CD14-positive monocyte (primary cell): ENCODE measurements at regions not wholly inside any gene's neighbourhood (a gene's known extent, or its start where the extent isn't known, plus 50 kb on each side); places are given as distances from the start of the nearest gene placed in this dataset.

Source experiments
- DNase-seq, 3 donors: peaks; one replicate each; pipeline ENCODE4 v3.0.0-alpha.2; 2011 to 2022
- H2AFZ ChIP-seq: 2 replicates; pipeline ENCODE4 v1.6.0; 2012; ENCODE audit warnings: mild to moderate bottlenecking, low read depth, low read length, inconsistent platforms; ENCODE audit not compliant: insufficient read depth, poor library complexity, severe bottlenecking
- H3K27ac ChIP-seq, 2 donors: 1 replicate in 1 of 2; 2 replicates in 1 of 2; pipeline ENCODE4 v1.5.1; 2012 to 2013; ENCODE audit warnings: low read length in 2 of 2, control low read depth in 1 of 2, inconsistent platforms in 1 of 2, low read depth in 1 of 2, mild to moderate bottlenecking in 1 of 2
- H3K27me3 ChIP-seq, 2 donors: one replicate each; pipeline versions ENCODE4 v1.6.0 to v1.6.1; 2011 to 2013; ENCODE audit warnings: low read length in 2 of 2; ENCODE audit not compliant: control insufficient read depth in 2 of 2, insufficient read depth in 2 of 2
- H3K36me3 ChIP-seq, 2 donors: replicated peaks in 1 of 2; 1 replicate in 1 of 2; 2 replicates in 1 of 2; pipeline versions ENCODE4 v1.5.1 to v1.6.1; 2012 to 2013; ENCODE audit warnings: low read length in 2 of 2, control low read depth in 1 of 2, inconsistent platforms in 1 of 2, mild to moderate bottlenecking in 1 of 2; ENCODE audit not compliant: insufficient read depth in 2 of 2, control insufficient read depth in 1 of 2
- H3K4me1 ChIP-seq, 2 donors: 1 replicate in 1 of 2; 2 replicates in 1 of 2; pipeline versions ENCODE4 v1.5.1 to v1.6.1; 2012 to 2013; ENCODE audit warnings: low read length in 2 of 2, control low read depth in 1 of 2, inconsistent platforms in 1 of 2, mild to moderate bottlenecking in 1 of 2, moderate library complexity in 1 of 2; ENCODE audit not compliant: insufficient read depth in 2 of 2, control insufficient read depth in 1 of 2
- H3K4me2 ChIP-seq: replicated peaks from 2 replicates; pipeline ENCODE3; 2012; ENCODE audit warnings: low read length, moderate library complexity, mild to moderate bottlenecking; ENCODE audit not compliant: poor library complexity, severe bottlenecking; ENCODE audit errors: extremely low read depth
- H3K4me3 ChIP-seq, 3 experiments: fragments of 200-600 bp in 1 of 3; sonication (generic) in 1 of 3; replicated peaks in 1 of 3; 1 replicate in 2 of 3; 2 replicates in 1 of 3; pipeline ENCODE4 v1.5.1; 2011 to 2013; ENCODE audit warnings: low read length in 3 of 3, mild to moderate bottlenecking in 3 of 3, control low read depth in 2 of 3, low read depth in 2 of 3, inconsistent platforms in 1 of 3, moderate library complexity in 1 of 3
- H3K79me2 ChIP-seq: 2 replicates; pipeline ENCODE4 v1.6.0; 2012; ENCODE audit warnings: mild to moderate bottlenecking, control low read depth, inconsistent platforms, low read length, moderate library complexity; ENCODE audit not compliant: insufficient read depth
- H3K9ac ChIP-seq: 2 replicates; pipeline ENCODE4 v1.6.0; 2017; ENCODE audit warnings: low read length, mild to moderate bottlenecking; ENCODE audit not compliant: insufficient read depth, poor library complexity, severe bottlenecking
- H3K9me3 ChIP-seq, 2 donors: replicated peaks in 1 of 2; 1 replicate in 1 of 2; 2 replicates in 1 of 2; pipeline versions ENCODE4 v1.5.1 to v1.6.1; 2012 to 2013; ENCODE audit warnings: low read length in 2 of 2, control low read depth in 1 of 2; ENCODE audit not compliant: control insufficient read depth in 1 of 2, insufficient read depth in 1 of 2
- H4K20me1 ChIP-seq: 2 replicates; pipeline ENCODE4 v1.6.0; 2012; ENCODE audit warnings: mild to moderate bottlenecking, low read length, control low read depth, moderate library complexity; ENCODE audit not compliant: insufficient read depth
- H3K27ac Mint-ChIP-seq, 7 donors: one replicate each; pipeline ENCODE4 v1.8.0; 2020; ENCODE audit warnings: mild to moderate bottlenecking in 7 of 7, mixed read lengths in 7 of 7, moderate library complexity in 6 of 7, inconsistent platforms in 2 of 7
- H3K27me3 Mint-ChIP-seq, 3 donors: one replicate each; pipeline ENCODE4 v1.8.0; 2021 to 2022; ENCODE audit warnings: low read depth in 3 of 3, mild to moderate bottlenecking in 3 of 3, mixed read lengths in 3 of 3, moderate library complexity in 3 of 3, inconsistent platforms in 1 of 3
- H3K36me3 Mint-ChIP-seq, 2 donors: one replicate each; pipeline ENCODE4 v1.8.0; 2020; ENCODE audit warnings: mixed read lengths in 2 of 2, inconsistent platforms in 1 of 2, mild to moderate bottlenecking in 1 of 2
- H3K4me1 Mint-ChIP-seq: one replicate; pipeline ENCODE4 v1.8.0; 2020; ENCODE audit warnings: mild to moderate bottlenecking, mixed read lengths
- H3K4me3 Mint-ChIP-seq, 2 donors: one replicate each; pipeline ENCODE4 v1.8.0; 2020; ENCODE audit warnings: mild to moderate bottlenecking in 2 of 2, mixed read lengths in 2 of 2, moderate library complexity in 1 of 2
- H3K9me3 Mint-ChIP-seq, 7 donors: one replicate each; pipeline ENCODE4 v1.8.0; 2020 to 2022; ENCODE audit warnings: mixed read lengths in 7 of 7, mild to moderate bottlenecking in 6 of 7, moderate library complexity in 6 of 7, inconsistent platforms in 2 of 7
- CTCF ChIP-seq: fragments of 200-600 bp; IDR thresholded peaks from one replicate; pipeline ENCODE4 v1.8.0; 2022; ENCODE audit warnings: antibody characterized with exemption, mild to moderate bottlenecking
- WGBS: methylation state at CpG from one replicate; pipeline ENCODE4 v1.1.5; 2013; ENCODE audit warnings: missing lambda C conversion rate; ENCODE audit not compliant: insufficient coverage; 5-methylcytosine and 5-hydroxymethylcytosine counted together
- intact Hi-C, 2 donors: fragments of 100-400 bp; cut with micrococcal nuclease; formaldehyde crosslinking; loops; one replicate each; pipeline versions ENCODE4 v1.15.0 to v1.15.1; 2023

GRCh38 chr10:108090476-108091215 is 926.1 kb upstream of the SORCS1 start:
- Histone ChIP-seq H3K79me2 (no peaks in the 10 kb centered on the region), H3K9ac (no peak overlapping the region), H3K27ac (no peak overlapping the region), H4K20me1 (no peaks in the 10 kb centered on the region), H3K9me3 (peaks cover 0 to 7% of the 10 kb centered on the region in 2 donors), H3K4me3 (no peak overlapping the region), H2AFZ (no peak overlapping the region), H3K4me2 (no peak overlapping the region), H3K27me3 (no peaks in the 10 kb centered on the region), H3K36me3 (no peaks in the 10 kb centered on the region), H3K4me1 (no peaks in the 10 kb centered on the region)
- H3K4me1 Mint-ChIP-seq = no peaks in the 10 kb centered on the region
- intact Hi-C loops = no loop called here
- 79% methylated on average over 3 of the region's 3 CpGs for WGBS
- peaks cover 0 to 4% (median 0%) of the 10 kb centered on the region in 7 donors for H3K9me3 Mint-ChIP-seq
- H3K4me3 Mint-ChIP-seq = no peak overlapping the region
- H3K36me3 Mint-ChIP-seq = no peaks in the 10 kb centered on the region
- no peak for TF ChIP-seq CTCF
- no peak for DNase-seq
- no peak overlapping the region for H3K27ac Mint-ChIP-seq
- H3K27me3 Mint-ChIP-seq = peaks cover 0 to 3% (median 2%) of the 10 kb centered on the region in 3 donors

GRCh38 chr10:108086502-108086901 is 922.0 kb upstream of the SORCS1 start:
- no peaks in the 10 kb centered on the region for H4K20me1 ChIP-seq
- no peak for DNase-seq
- intact Hi-C loops = no loop called here
- H3K4me2 ChIP-seq = no peak overlapping the region
- no peak overlapping the region for H3K27ac ChIP-seq
- no peaks in the 10 kb centered on the region for H3K36me3 Mint-ChIP-seq
- H3K4me3 Mint-ChIP-seq = no peak overlapping the region
- H3K27me3 Mint-ChIP-seq = peaks cover 0 to 3% (median 3%) of the 10 kb centered on the region in 3 donors
- H3K4me1 Mint-ChIP-seq = no peaks in the 10 kb centered on the region
- no peak for TF ChIP-seq CTCF
- no CpG with 5 or more reads among the region's 1 CpG for WGBS
- H3K9me3 ChIP-seq = peaks cover 0 to 5% of the 10 kb centered on the region in 2 donors
- H3K9ac ChIP-seq = no peak overlapping the region
- H3K4me1 ChIP-seq = no peaks in the 10 kb centered on the region
- H3K36me3 ChIP-seq = no peaks in the 10 kb centered on the region
- peaks cover 0 to 4% (median 0%) of the 10 kb centered on the region in 7 donors for H3K9me3 Mint-ChIP-seq
- H3K79me2 ChIP-seq = no peaks in the 10 kb centered on the region
- H2AFZ ChIP-seq = no peak overlapping the region
- H3K27me3 ChIP-seq = no peaks in the 10 kb centered on the region
- H3K4me3 ChIP-seq = no peak overlapping the region
- H3K27ac Mint-ChIP-seq = no peak overlapping the region
